Tongue (tissue), 1 donor: ENCODE measurements at regions not wholly inside any gene's neighbourhood (a gene's known extent, or its start where the extent isn't known, plus 50 kb on each side); places are given as distances from the start of the nearest gene placed in this dataset.

Source experiments
- DNase-seq: peaks from one replicate; pipeline ENCODE4 v3.0.0-alpha.2; 2015

DNA sequence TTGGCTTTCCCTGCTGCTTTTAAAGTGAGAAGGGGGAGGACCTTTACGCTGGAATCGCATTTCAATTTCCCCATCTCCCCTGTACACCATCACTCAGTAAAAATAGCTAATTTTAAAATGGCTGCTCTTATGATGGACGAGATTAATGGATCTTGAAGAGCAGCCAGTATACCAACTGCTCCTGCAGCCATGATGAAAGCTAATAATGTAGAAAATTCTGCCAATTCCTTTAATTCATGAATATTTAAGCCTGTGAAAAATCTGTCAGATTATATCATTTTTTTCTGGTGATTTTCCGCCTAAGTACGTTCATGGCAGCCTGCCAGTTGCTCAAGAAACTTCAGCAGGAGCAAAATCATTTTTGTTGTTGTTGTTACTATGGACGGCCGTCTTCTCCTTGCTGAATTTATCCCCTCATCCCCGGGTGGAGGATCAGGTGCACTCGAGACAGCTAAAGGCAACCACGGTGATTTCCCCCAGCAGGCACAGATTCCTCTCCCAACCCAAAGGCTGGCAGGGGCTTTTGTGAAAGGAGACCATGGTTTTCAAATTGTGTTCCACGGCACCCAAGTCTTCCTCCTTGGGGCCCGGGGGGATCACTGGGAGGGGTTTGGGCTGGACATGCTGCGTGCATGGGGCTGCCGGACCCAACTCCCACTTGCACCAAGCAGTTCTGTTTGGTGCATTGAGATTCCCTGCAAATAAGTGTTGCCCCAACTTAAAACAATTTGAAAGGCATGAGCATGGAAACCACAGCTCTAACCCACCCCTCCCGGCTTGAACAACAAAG lies 289.6 kb downstream of the UACA start:
- peak; percentile 88 for DNase-seq

DNA sequence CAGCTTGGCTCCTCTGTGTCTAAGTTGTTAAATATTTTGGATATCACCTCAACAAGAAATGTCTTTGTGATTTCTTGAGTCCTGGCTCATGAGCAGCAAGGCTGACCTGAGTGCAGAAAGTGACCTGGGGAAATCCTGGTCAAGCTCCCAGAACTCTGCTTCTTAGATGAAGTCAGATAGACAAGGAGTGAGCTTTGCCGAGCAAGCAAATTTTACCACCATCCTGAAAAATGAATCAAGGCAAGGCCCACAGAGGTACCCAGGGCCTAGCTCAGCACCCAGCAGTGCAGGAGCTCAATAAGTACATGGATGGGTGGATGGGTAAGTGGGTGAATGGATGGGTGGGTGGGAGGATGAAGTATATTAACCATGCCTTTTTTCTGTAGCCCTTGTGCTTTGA lies 291.8 kb downstream of the UACA start:
- DNase-seq, result no peak

DNA sequence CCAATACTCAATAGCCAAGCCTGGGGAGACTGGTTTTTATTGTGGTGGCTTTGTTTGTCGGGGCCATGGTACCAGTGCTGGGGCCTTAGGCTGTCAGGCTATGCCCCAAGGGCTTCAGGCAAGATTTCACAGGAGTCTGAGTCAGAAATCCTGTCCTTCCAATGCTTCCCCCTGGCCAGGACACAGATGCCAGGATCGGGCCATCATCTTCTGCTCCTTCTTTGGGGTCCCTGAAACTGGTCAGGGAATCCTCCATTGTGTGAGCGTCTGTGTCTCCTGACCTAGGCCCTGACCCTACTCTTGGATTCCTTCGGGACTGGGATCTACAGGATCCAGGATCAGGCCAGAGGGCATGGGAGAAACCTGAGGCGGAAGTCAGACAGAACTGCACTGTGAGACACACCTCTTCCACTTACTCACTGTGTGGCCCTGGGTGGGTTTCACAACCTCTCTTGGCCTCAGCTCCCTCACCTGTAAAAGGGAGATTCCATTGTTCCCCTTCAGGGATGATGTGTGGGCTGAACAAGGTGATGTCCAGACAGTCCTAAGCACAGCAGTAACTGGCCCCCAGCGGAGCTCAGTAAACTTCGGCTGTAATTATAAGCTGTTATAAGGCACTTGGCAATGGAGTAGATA lies 292.7 kb downstream of the UACA start:
- no peak for DNase-seq

DNA sequence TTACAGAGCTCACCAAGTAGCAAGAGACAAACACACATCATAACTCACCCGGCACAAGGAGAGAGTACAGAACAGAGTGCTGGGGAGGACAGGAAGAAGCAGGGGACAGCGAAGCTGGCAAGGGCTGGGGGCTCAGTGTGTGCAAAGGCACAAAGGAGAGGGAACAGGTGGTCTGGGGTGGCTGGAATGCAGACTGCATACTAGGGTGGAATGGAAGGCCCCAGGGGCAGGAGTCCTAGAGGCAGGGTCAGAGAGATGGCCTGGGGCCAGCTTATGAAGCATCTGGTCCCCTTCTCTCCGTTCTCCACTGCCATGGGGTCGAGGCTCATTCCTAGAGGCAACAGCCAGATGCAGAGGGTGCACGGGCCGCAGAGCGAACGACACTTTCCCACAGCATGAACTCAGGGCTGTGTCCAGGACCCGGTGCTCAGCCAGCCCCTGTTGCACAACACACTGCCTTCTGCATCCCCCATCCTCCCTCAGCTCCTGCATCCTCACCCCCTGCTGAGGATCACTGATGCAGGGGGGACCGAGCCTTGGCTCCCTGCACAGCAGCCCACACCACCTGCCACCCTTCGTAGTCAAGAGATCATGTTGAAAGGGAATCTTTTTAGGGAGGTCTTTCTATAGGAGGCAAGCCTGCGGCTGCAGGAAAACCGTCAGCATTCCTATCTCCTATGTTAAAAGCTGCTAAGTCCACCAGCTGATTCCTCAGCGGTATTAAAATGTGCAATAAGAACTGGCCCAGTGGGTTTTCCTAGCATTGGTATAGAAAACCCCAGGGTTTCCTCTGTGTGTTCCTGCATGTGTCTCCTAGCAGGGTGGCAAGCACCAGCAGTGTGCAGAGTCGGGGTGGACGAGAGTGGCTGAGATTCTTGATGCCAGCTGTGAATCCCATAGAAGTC lies 293.5 kb downstream of the UACA start:
- no peak for DNase-seq

DNA sequence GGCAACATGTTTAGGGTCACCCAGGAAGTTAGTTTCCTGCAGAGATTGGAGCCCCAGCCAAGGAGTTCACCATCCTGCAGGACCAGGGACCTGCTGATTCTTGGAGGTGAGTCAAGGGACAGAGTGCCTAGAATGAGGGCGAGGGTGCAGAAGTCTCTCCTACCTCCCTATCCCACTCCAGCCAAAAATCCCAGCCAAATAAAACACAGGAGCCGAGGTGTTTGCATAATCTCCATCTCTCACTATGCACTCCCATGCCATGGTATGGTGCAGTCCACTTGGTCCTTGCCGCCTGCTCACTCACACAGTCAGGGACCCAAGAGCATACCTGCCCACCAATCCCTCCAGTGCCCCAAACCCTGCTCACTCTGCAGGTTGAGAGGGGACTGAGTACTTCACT lies 294.2 kb downstream of the UACA start:
- DNase-seq, result no peak

DNA sequence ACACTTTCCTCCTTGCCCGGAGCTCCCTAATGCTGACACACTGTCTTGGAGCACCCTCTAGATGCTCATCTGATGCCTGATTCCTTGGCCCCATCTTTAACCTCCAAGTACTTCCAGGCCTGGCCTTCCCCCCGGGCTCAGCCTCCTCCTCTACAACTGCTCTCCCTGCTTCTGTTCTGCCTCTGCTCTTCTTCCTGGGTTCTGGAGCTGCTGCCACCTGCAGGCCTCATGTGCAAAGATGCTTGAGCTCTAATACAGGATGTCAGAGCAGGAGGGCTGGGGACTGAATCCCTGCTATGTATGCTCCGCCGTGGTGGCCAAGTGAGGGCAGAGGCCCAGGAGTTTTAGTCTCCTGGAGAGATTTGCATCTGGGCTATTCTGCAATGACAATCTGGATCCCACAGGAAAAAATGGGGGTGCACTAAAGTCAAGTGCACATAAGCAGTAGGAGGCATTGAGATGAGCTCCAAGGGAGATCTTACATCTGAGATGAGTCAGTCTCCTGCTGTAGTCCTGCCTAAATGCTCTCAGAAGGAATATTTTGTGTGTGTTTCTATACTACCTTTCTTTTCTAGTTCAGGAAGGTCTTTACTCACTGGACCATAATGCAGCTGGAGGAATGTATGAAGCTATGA lies 296.3 kb downstream of the UACA start:
- DNase-seq, result peak; percentile 78

DNA sequence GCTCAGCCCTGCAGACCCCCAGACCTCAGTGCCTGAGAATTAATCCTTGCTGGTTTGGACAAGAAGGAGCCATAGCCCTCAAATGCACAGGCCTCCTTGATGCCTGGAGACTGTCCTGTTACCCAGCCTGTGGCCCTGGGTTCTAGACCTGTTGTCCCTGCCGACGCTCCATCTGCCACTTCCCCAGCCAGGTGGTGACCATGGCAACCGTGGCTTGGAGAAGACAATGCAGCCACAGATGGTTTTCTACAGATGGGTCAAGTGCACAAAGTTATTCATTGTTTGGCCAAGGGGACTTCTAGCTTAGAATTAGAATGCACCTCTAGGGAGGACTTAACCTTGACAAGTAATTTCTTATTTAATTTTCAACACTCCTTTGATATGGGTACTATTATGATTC lies 297.1 kb downstream of the UACA start:
- DNase-seq, result no peak

DNA sequence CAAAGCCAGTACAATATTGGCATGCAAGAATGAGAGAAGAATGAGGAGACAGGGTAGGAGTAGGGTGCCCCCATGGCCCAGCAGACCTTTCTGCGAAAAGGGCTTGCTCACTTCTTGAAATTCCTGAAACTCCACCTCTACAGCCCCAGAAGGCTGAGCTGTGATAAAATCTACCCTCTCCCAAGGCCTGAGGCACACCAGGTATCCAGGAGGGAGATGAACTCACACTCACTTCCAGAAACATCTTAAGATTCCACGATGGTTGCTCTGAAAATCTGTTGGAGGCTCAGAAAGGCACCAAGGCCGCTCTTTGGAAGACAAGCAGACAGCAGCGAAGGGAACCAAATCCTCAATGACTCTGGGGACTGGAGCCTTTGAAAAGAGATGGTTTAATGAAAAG lies 297.5 kb downstream of the UACA start:
- no peak for DNase-seq

DNA sequence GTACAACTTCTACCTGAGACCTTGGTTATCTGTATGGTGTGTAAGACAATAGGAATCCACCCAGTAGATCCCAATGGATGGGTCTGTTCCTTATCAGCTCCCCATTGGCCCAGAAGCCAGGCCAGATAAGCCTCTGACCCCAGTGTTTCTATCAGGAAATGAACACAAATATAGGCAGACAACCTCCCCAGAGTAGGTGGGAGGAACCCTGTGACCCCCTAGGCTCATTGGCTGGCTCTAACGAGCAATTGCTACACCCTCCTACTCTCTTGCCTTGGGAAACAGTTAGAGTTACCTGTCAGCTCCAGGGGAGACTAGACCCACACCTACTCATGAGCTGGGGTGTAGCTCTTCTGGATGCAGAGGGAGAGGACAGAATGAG lies 299.9 kb downstream of the UACA start:
- DNase-seq, result no peak

DNA sequence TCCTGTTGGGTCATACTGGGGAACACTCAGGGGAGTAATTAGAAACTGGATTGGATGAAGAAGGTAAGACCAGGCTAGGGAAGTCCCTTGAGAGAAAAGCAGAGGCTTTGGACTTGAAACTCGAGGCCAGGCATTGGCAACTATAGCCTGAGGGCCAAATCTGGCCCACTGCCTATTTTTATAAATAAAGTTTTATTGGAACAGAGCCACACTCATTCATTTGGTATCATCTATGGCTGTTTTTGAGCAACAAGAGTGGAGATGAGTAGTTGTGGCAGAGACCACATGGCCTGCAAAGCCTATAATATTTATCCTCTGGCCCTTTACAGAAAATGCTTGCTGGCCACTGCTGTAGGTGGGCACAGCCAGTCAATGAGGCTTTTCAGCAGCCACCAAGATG lies 301.4 kb downstream of the UACA start:
- DNase-seq, result no peak

DNA sequence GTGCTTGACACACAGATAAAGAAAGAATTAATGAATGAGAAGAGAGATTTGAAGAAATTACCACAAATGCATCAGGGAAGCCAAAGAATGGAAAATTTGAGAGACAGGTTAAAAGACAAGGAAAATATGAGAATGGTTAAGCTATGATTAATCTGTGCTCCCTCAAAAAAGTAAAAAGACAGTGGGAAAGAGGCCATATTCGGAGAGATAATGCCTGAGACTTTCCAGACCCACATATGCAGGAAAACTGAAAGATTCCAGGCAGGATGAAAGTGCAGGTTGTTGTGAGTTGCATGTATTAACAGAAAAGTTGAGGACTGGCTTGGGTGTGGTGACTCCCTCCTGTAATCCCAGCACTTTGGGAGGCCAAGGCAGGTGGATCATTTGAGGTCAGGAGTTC lies 302.3 kb downstream of the UACA start:
- no peak for DNase-seq

DNA sequence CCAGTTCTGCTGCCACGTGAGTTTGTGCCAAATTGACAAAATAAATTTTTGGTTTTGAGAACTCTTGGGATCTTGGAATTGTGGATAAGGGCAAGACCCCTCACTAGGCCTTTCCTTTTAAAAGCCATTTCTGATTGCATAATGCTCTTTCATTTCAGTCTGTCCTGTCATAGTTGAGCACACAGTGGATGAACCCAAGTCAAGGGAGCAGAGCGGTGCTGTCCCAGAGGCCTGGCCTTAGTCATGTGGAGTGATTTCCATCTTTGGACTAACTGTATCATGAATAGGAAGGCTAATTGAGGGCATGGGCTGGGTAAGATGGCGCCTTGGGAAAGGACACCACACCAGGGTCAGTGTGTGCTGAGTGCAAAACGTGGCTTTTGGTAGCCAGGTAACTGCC lies 304.0 kb downstream of the UACA start:
- no peak for DNase-seq

DNA sequence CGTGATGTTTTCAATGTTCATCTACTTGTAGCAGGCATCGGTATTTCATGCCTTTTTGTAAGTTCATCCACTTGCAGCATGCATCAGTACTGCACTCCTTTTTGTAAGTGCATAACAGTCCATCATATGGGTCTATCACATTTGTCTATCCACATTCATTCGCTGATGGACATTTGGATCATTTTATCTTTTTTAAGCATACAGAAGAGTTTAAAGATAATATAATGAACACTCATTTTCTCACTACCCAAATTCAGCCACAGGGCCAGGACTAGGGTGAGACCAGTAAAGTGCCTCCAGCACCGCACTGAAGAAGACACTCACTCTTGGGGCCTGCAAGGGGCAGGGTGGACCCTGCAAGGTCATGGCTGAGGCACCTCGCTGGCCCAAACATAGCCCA lies 309.6 kb downstream of the UACA start:
- DNase-seq, result no peak

DNA sequence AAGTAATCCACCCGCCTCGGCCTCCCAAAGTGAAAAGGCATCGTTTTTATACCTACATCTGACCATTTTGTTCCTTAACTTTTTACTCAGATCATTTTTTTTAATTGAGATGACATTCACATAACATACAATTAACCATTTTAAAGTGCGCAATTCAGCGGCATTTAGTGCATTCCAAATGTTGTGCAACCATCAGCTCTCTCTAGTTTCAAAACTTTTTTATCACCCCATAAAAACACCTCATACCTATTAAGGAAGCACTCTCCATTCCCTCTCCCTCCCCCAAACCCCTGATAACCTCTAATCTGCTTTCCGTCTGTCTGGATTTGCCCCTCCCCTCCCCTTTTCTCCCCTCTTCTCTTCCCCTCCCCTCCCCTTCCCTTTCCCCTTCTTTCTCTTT lies 310.1 kb downstream of the UACA start:
- no peak for DNase-seq

DNA sequence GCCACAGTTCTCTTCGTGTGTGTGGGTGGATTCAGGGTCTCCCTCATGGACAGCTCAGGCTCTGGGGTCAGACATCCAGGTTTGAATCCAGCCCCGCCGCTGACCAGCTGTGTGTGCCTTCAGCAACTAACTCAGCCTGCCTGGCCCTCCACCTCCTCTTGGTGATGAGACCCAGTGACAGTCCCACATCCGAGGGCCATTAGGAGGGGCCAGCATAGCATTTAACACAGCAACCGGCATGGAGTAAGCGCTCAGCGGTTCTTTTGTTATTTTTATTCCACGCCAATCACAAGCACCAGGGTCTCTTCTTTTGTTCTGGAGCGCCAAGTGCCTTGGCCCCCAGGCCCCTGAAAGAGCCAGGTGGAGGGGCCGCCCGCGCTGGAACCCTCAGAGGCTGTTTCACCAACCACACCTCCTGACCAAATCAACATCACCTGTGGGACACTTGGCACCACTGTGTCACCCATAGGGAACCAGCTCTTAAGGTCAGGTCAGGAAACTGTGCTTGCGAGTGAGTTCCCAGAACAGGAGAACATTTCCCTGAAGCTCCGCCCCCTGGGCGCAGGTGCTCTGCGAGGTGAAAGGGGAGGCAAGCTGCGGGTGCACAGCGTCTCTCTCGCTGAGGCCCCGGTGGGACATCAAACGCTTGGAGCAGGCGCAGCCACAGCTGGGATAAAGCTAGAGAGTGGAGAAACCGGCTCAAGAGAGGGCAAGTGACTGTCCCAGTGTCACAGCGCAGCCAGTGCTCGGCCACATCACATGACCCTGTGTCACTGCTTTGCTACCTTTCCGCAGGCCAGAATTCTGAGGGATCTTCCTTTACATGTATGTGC lies 311.3 kb downstream of the UACA start:
- DNase-seq, result no peak

DNA sequence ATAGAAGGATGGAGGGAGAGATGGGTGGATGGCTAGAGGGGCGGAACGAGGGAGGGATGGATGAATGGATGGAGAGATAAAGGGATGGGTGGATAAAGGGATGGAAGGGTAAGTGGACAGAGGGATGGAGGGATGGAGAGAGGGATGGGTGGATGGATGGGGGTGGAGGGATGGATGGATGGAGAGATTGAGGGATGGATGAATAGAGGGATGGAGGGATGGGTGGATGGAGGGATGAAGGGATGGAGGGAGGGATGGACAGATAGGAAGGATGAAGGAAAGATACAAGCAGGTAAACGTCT lies 313.3 kb downstream of the UACA start:
- no peak for DNase-seq

DNA sequence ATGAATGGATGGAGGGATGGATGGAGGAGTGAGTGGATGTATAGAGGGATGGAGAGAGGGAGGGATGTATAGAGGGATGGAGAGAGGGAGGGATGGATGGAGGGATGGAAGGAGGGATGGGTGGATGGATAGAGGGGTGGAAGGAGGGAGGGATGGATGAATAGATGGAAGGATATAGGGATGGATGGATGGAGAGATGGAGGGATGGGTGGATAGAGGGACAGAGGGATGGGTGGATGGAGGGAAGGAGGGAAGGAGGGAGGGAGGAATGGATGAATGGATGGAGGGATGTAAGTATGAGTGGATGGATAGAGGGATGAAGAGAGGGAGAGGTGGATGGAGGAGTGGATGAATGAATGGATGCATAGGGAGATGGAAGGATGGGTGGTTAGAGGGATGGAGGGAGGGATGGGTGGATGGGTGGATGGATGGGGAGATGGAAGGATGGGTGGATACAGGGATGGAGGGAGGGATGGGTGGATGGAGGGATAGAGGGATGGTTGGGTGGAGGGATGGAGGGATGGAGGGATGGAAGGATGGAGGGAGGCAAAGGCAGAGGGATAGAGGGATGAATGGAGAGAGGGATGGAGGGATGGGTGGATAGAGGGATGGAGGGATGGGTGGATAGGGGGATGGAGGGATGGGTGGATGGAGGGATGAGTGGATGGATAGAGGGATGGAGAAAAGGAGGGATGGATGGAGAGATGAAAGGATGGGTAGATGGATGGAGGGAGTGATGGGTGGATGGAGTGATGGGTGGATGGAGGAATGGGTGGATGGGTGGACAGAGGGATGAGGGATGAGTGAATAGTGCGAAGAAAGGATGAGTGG lies 313.8 kb downstream of the UACA start:
- no peak for DNase-seq

DNA sequence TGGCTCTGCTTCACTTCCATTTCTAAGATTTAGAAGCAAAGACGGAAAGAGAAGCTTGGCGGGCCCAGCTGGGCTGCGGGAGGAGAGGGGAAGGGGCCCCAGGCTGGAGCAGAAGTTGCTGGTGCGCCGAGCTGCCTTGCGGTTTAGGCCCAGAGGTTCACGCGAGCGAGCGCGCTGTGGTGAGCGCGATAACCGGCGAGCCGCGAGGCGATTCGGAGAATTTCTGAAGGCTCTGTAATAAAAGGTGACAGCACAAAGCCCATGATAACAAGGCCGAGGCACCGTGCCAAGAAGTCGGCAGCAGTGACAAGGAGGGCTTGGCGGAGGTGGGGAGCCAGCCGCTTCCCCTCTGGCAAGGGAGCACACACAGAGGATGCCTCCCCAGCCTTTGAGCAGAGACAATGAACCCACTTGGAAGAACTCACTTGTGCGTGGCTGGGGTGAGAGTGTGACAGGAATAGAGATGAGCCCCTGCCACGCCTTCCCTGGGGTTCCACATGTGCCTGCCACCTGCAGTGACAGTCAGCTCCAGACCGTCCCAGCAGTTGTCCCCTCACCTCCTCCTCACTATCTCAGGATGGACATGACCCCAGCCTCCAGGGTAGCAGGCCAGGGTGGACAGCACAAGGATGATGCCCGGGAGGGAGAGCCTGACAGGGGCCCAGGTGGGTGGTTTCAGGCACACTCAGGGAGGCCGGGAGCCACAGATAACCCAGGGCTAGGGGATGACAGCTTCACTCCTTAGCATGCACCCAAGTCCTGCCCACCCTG lies 315.2 kb downstream of the UACA start:
- DNase-seq, result peak; percentile 53

DNA sequence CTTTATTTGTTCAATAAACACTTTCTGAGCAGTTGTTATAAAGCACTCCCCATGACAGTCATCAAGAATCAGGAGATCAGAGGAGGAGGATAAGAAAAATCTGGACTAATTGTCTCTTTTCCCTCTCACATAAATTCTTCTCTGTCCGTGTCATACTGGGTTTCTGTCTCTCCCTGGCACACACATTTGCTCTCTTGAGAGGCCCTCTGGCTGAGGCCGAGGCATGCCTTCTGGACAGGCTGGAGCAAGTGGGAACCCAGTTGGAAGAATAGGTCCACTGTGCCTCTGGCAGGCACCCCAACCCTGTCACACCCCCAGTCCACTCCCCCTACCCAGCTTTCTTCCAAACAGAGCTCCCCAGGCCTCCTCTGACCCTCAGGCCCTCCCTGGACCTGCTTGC lies 315.8 kb downstream of the UACA start:
- no peak for DNase-seq

DNA sequence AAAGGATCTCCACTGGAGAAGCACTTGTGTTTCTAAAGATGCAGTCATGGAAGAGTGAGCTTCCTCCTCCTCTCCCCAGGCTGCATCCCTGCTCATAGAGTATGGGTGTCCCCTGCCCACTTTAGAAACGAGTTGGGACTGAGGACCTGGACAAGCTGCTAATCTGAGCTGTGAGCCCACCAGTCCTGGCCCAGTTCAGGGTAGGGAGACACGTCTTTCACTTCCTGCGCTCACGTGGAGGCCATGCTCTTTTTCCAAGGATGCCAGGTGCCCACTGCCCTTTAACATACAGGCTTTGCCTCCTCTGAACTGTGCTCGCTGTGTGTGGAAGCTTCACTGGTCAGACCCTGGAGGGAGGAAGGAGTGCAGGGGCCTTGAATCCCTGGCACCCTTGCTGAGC lies 316.3 kb downstream of the UACA start:
- no peak for DNase-seq
